ENCODE measurements at regions not wholly inside any gene's neighbourhood (a gene's known extent, or its start where the extent isn't known, plus 50 kb on each side); places are given as distances from the start of the nearest gene placed in this dataset.
"Not testable (repeated sequence)": the region's sequence is repeated elsewhere in the genome, so short reads cannot be mapped to it uniquely, and the experiment has no call there.

- Mint-ChIP-seq H3K4me3 (no peak overlapping the region), H3K4me1 (no peaks in the 10 kb centered on the region), H3K27me3 (no peaks in the 10 kb centered on the region), H3K9me3 (no peaks in the 10 kb centered on the region), H3K36me3 (no peaks in the 10 kb centered on the region), H3K27ac (no peak overlapping the region)
- no peaks in the 10 kb centered on the region for H3K9me3 ChIP-seq
- ChIA-PET CTCF (no interaction called here), POLR2A (no interaction called here)
- DNase-seq (no peak), ATAC-seq (replicated peaks in 1 of 4) (no peak)
- H3K4me1 ChIP-seq (ENCODE audit: control insufficient read depth in 1 of 2, extremely low read depth in 1 of 2, insufficient read depth in 2 of 2, low read length in 2 of 2): no peaks in the 10 kb centered on the region
- no peaks in the 10 kb centered on the region for H3K36me3 ChIP-seq (ENCODE audit: control insufficient read depth in 2 of 2, extremely low read depth in 1 of 2, insufficient read depth in 1 of 2, low read length in 1 of 2)
- no CpG with 5 or more reads among the region's 3 CpGs for WGBS (ENCODE audit: insufficient coverage)
- H3K4me3 ChIP-seq (ENCODE audit: control insufficient read depth in 1 of 2, extremely low read depth in 1 of 2, low read length in 1 of 2): no peak overlapping the region
- H3K27me3 ChIP-seq (replicated peaks in 1 of 2; ENCODE audit: control insufficient read depth in 2 of 2, extremely low read depth in 1 of 2, insufficient read depth in 2 of 2, low read length in 1 of 2): no peaks in the 10 kb centered on the region
- H3K27ac ChIP-seq (ENCODE audit: low read length): no peak overlapping the region
These were observed 490.6 kb upstream of the MARCKS start for GRCh38 chr6:113366505-113366904.

- Histone ChIP-seq H3K36me3 (ENCODE audit: control insufficient read depth in 2 of 2, extremely low read depth in 1 of 2, insufficient read depth in 1 of 2, low read length in 1 of 2) (no peaks in the 10 kb centered on the region), H3K4me1 (ENCODE audit: control insufficient read depth in 1 of 2, extremely low read depth in 1 of 2, insufficient read depth in 2 of 2, low read length in 2 of 2) (no peaks in the 10 kb centered on the region), H3K4me3 (ENCODE audit: control insufficient read depth in 1 of 2, extremely low read depth in 1 of 2, low read length in 1 of 2) (no peak overlapping the region), H3K9me3 (no peaks in the 10 kb centered on the region), H3K27ac (ENCODE audit: low read length) (no peak overlapping the region), H3K27me3 (replicated peaks in 1 of 2; ENCODE audit: control insufficient read depth in 2 of 2, extremely low read depth in 1 of 2, insufficient read depth in 2 of 2, low read length in 1 of 2) (no peaks in the 10 kb centered on the region)
- H3K4me3 Mint-ChIP-seq: no peak overlapping the region
- ChIA-PET CTCF (no interaction called here), POLR2A (no interaction called here)
- no peaks in the 10 kb centered on the region for H3K4me1 Mint-ChIP-seq
- no peaks in the 10 kb centered on the region for H3K36me3 Mint-ChIP-seq
- DNase-seq: no peak
- H3K27ac Mint-ChIP-seq: no peak overlapping the region
- no peaks in the 10 kb centered on the region for H3K9me3 Mint-ChIP-seq
- H3K27me3 Mint-ChIP-seq: no peaks in the 10 kb centered on the region
- no peak for ATAC-seq (replicated peaks in 1 of 4)
- WGBS (ENCODE audit: insufficient coverage): no CpG with 5 or more reads among the region's 5 CpGs
These were observed 486.3 kb upstream of the MARCKS start for GRCh38 chr6:113370508-113371502.

GRCh38 chr6:113375466-113375865 lies 481.7 kb upstream of the MARCKS start:
- H3K4me1 Mint-ChIP-seq; H3K27me3 Mint-ChIP-seq; CTCF ChIA-PET; DNase-seq; H3K9me3 ChIP-seq; H3K27ac ChIP-seq (ENCODE audit: low read length); H3K4me1 ChIP-seq (ENCODE audit: control insufficient read depth in 1 of 2, extremely low read depth in 1 of 2, insufficient read depth in 2 of 2, low read length in 2 of 2); H3K27me3 ChIP-seq (replicated peaks in 1 of 2; ENCODE audit: control insufficient read depth in 2 of 2, extremely low read depth in 1 of 2, insufficient read depth in 2 of 2, low read length in 1 of 2); H3K36me3 Mint-ChIP-seq; H3K27ac Mint-ChIP-seq; H3K36me3 ChIP-seq (ENCODE audit: control insufficient read depth in 2 of 2, extremely low read depth in 1 of 2, insufficient read depth in 1 of 2, low read length in 1 of 2); H3K4me3 ChIP-seq (ENCODE audit: control insufficient read depth in 1 of 2, extremely low read depth in 1 of 2, low read length in 1 of 2); H3K9me3 Mint-ChIP-seq; H3K4me3 Mint-ChIP-seq; ATAC-seq (replicated peaks in 1 of 4): not testable (repeated sequence)
- POLR2A ChIA-PET: interaction anchor here in 1 of 2 donors (0.6 kb wide), 1 partner anchor 170 kb away, joined by 4 read pairs; no protein-coding TSS in a partner anchor
- WGBS (ENCODE audit: insufficient coverage): no CpG with 5 or more reads among the region's 2 CpGs

GRCh38 chr6:113375950-113376846 lies 480.9 kb upstream of the MARCKS start:
- Mint-ChIP-seq H3K9me3 (no peaks in the 10 kb centered on the region), H3K4me3 (no peak overlapping the region), H3K27ac (no peak overlapping the region), H3K4me1 (no peaks in the 10 kb centered on the region), H3K36me3 (no peaks in the 10 kb centered on the region), H3K27me3 (no peaks in the 10 kb centered on the region)
- DNase-seq (no peak), ATAC-seq (replicated peaks in 1 of 4) (no peak)
- ChIA-PET POLR2A (interaction anchor here in 1 of 2 donors (0.6 kb wide), 1 partner anchor 171 kb away, joined by 4 read pairs; no protein-coding TSS in a partner anchor), CTCF (interaction anchor here in 1 of 2 donors (0.6 kb wide), 1 partner anchor 67 kb away, joined by 3 read pairs; no protein-coding TSS in a partner anchor)
- Histone ChIP-seq H3K27me3 (replicated peaks in 1 of 2; ENCODE audit: control insufficient read depth in 2 of 2, extremely low read depth in 1 of 2, insufficient read depth in 2 of 2, low read length in 1 of 2) (no peaks in the 10 kb centered on the region), H3K9me3 (no peaks in the 10 kb centered on the region), H3K36me3 (ENCODE audit: control insufficient read depth in 2 of 2, extremely low read depth in 1 of 2, insufficient read depth in 1 of 2, low read length in 1 of 2) (no peaks in the 10 kb centered on the region), H3K4me1 (ENCODE audit: control insufficient read depth in 1 of 2, extremely low read depth in 1 of 2, insufficient read depth in 2 of 2, low read length in 2 of 2) (no peaks in the 10 kb centered on the region), H3K4me3 (ENCODE audit: control insufficient read depth in 1 of 2, extremely low read depth in 1 of 2, low read length in 1 of 2) (no peak overlapping the region), H3K27ac (ENCODE audit: low read length) (no peak overlapping the region)
- 82% methylated on average over 3 of the region's 7 CpGs for WGBS (ENCODE audit: insufficient coverage)

GRCh38 chr6:113376847-113377165 lies 480.3 kb upstream of the MARCKS start:
- no peaks in the 10 kb centered on the region for H3K36me3 ChIP-seq (ENCODE audit: control insufficient read depth in 2 of 2, extremely low read depth in 1 of 2, insufficient read depth in 1 of 2, low read length in 1 of 2)
- Mint-ChIP-seq H3K4me1 (no peaks in the 10 kb centered on the region), H3K27ac (no peak overlapping the region), H3K4me3 (no peak overlapping the region), H3K36me3 (no peaks in the 10 kb centered on the region), H3K27me3 (no peaks in the 10 kb centered on the region), H3K9me3 (no peaks in the 10 kb centered on the region)
- WGBS (ENCODE audit: insufficient coverage): no CpG with 5 or more reads among the region's 1 CpG
- CTCF ChIA-PET: no interaction called here
- no peak for DNase-seq
- no peaks in the 10 kb centered on the region for H3K9me3 ChIP-seq
- no peaks in the 10 kb centered on the region for H3K27me3 ChIP-seq (replicated peaks in 1 of 2; ENCODE audit: control insufficient read depth in 2 of 2, extremely low read depth in 1 of 2, insufficient read depth in 2 of 2, low read length in 1 of 2)
- no peak for ATAC-seq (replicated peaks in 1 of 4)
- no peak overlapping the region for H3K4me3 ChIP-seq (ENCODE audit: control insufficient read depth in 1 of 2, extremely low read depth in 1 of 2, low read length in 1 of 2)
- H3K27ac ChIP-seq (ENCODE audit: low read length): no peak overlapping the region
- H3K4me1 ChIP-seq (ENCODE audit: control insufficient read depth in 1 of 2, extremely low read depth in 1 of 2, insufficient read depth in 2 of 2, low read length in 2 of 2): no peaks in the 10 kb centered on the region
- POLR2A ChIA-PET: no interaction called here

- H3K4me3 ChIP-seq (ENCODE audit: control insufficient read depth in 1 of 2, extremely low read depth in 1 of 2, low read length in 1 of 2): no peak overlapping the region
- no peaks in the 10 kb centered on the region for H3K9me3 Mint-ChIP-seq
- H3K27me3 Mint-ChIP-seq: no peaks in the 10 kb centered on the region
- ChIA-PET POLR2A (no interaction called here), CTCF (no interaction called here)
- no peaks in the 10 kb centered on the region for H3K9me3 ChIP-seq
- H3K4me3 Mint-ChIP-seq: no peak overlapping the region
- DNase-seq (no peak), ATAC-seq (replicated peaks in 1 of 4) (no peak)
- no peaks in the 10 kb centered on the region for H3K4me1 ChIP-seq (ENCODE audit: control insufficient read depth in 1 of 2, extremely low read depth in 1 of 2, insufficient read depth in 2 of 2, low read length in 2 of 2)
- H3K27me3 ChIP-seq (replicated peaks in 1 of 2; ENCODE audit: control insufficient read depth in 2 of 2, extremely low read depth in 1 of 2, insufficient read depth in 2 of 2, low read length in 1 of 2): no peaks in the 10 kb centered on the region
- no peaks in the 10 kb centered on the region for H3K36me3 Mint-ChIP-seq
- H3K27ac ChIP-seq (ENCODE audit: low read length): no peak overlapping the region
- no CpG with 5 or more reads among the region's 4 CpGs for WGBS (ENCODE audit: insufficient coverage)
- no peaks in the 10 kb centered on the region for H3K4me1 Mint-ChIP-seq
- H3K36me3 ChIP-seq (ENCODE audit: control insufficient read depth in 2 of 2, extremely low read depth in 1 of 2, insufficient read depth in 1 of 2, low read length in 1 of 2): no peaks in the 10 kb centered on the region
- no peak overlapping the region for H3K27ac Mint-ChIP-seq
These were observed 479.7 kb upstream of the MARCKS start for GRCh38 chr6:113377362-113377942.
